Panc1 (cell line): ENCODE measurements at regions not wholly inside any gene's neighbourhood (a gene's known extent, or its start where the extent isn't known, plus 50 kb on each side); places are given as distances from the start of the nearest gene placed in this dataset.

Source experiments
- ATAC-seq: fragments of 200-7000 bp; cut with Tn5 transposase; 2 replicates; pipeline ENCODE4 v1.9.1; 2020; ENCODE audit warnings: mild to moderate bottlenecking, moderate library complexity
- BruUV-seq: library from RNA; stranded (reverse); fragments of 400-500 nt; replicated peaks from 2 replicates; lab custom pipeline; 2021; lab: Mats Ljungman, UMichigan
- CTCF ChIA-PET: fragments of 300-600 bp; sonication (Branson Sonifier 250); formaldehyde crosslinking; loops from one replicate; lab custom pipeline; 2022; ENCODE audit warnings: antibody characterized with exemption; lab: Charles Lee
- POLR2A ChIA-PET: fragments of 300-600 bp; sonication (Branson Sonifier 250); formaldehyde crosslinking; loops from one replicate; lab custom pipeline; 2022; ENCODE audit warnings: antibody characterized with exemption; lab: Charles Lee
- DNase-seq: peaks from one replicate; pipeline ENCODE4 v3.0.0-alpha.2; 2010; ENCODE audit warnings: low read depth, low spot score
- H3K27ac ChIP-seq: 2 replicates; pipeline ENCODE4 v1.5.1; 2011; ENCODE audit warnings: mild to moderate bottlenecking, low read length, inconsistent platforms
- H3K27me3 ChIP-seq: fragments of 200-500 bp; sonication (Bioruptor generic); 2 replicates; pipeline ENCODE4 v1.6.0; 2014; ENCODE audit warnings: low read length, inconsistent platforms; ENCODE audit not compliant: control insufficient read depth, insufficient read depth
- H3K36me3 ChIP-seq: fragments of 200-500 bp; sonication (Bioruptor generic); 2 replicates; pipeline ENCODE4 v1.5.1; 2014; ENCODE audit warnings: inconsistent platforms, mild to moderate bottlenecking, low read length, moderate library complexity; ENCODE audit not compliant: control insufficient read depth, insufficient read depth
- H3K4me1 ChIP-seq: 2 replicates; pipeline ENCODE4 v1.5.1; 2011; ENCODE audit warnings: inconsistent platforms, mild to moderate bottlenecking, low read length, moderate library complexity; ENCODE audit not compliant: control insufficient read depth, insufficient read depth
- H3K4me3 ChIP-seq, 2 experiments: 2 replicates each; pipeline ENCODE4 v1.5.1; 2011 to 2012; ENCODE audit warnings: low read depth in 2 of 2, low read length in 2 of 2, mild to moderate bottlenecking in 2 of 2, inconsistent platforms in 1 of 2, moderate library complexity in 1 of 2
- H3K9me3 ChIP-seq: fragments of 200-500 bp; sonication (Bioruptor generic); 2 replicates; pipeline ENCODE4 v1.5.1; 2014; ENCODE audit warnings: low read depth, mild to moderate bottlenecking, inconsistent platforms, low read length, moderate library complexity; ENCODE audit not compliant: control insufficient read depth, insufficient read depth
- CTCF ChIP-seq: fragments of 450-650 bp; IDR thresholded peaks from 2 replicates; pipeline ENCODE4 v1.5.1; 2017; ENCODE audit warnings: mild to moderate bottlenecking
- POLR2AphosphoS5 ChIP-seq: IDR thresholded peaks from 2 replicates; pipeline ENCODE4 v1.6.1; 2012; ENCODE audit warnings: mild to moderate bottlenecking, low read depth, low read length, moderate library complexity
- REST ChIP-seq, 2 experiments: IDR thresholded peaks; 2 replicates each; pipeline ENCODE4 v1.6.1; 2011 to 2012; ENCODE audit warnings: low read depth in 2 of 2, control low read depth in 1 of 2, low read length in 1 of 2, mild to moderate bottlenecking in 1 of 2, moderate library complexity in 1 of 2; ENCODE audit not compliant: insufficient read depth in 1 of 2
- SIN3A ChIP-seq: IDR thresholded peaks from 2 replicates; pipeline ENCODE4 v1.6.1; 2012; ENCODE audit warnings: low read depth, mild to moderate bottlenecking, low read length, moderate library complexity, borderline replicate concordance; ENCODE audit not compliant: insufficient read depth
- TCF7L2 ChIP-seq: IDR thresholded peaks from 2 replicates; pipeline ENCODE4 v1.6.1; 2011; ENCODE audit warnings: mild to moderate bottlenecking, low read depth, low read length, inconsistent platforms
- in situ Hi-C: cut with HindIII; loops from 2 replicates; pipeline ENCODE4 v1.10.0; 2016; ENCODE audit warnings: low sequenced_read_pairs, low pct_unique_long_range_greater_than_20kb
- intact Hi-C: fragments of 100-400 bp; cut with micrococcal nuclease; formaldehyde crosslinking; loops from one replicate; pipeline ENCODE4 v1.10.0; 2022; ENCODE audit not compliant: unreplicated experiment

GRCh38 chr1:189958756-189959155 is 518.9 kb downstream of the BRINP3 start:
- no peak for ATAC-seq
- no peaks in the 10 kb centered on the region for H3K36me3 ChIP-seq
- H3K27ac ChIP-seq, result no peak overlapping the region
- BruUV-seq, result no TSS peak
- POLR2A ChIA-PET, result no interaction called here
- CTCF ChIA-PET, result no interaction called here
- no peak for DNase-seq
- no peaks in the 10 kb centered on the region for H3K4me1 ChIP-seq
- TF ChIP-seq POLR2AphosphoS5, result no peak
- no peak for TF ChIP-seq CTCF
- TF ChIP-seq SIN3A, result no peak
- no peak for TF ChIP-seq REST (IDR thresholded peaks at IDR 0.05; ENCODE audit: insufficient read depth in 1 of 2, low read depth in 2 of 2, low read length in 1 of 2)
- no peak for TF ChIP-seq TCF7L2
- intact Hi-C loops (no loop called here), in situ Hi-C loops (no loop called here)
- H3K27me3 ChIP-seq, result no peaks in the 10 kb centered on the region
- no peak overlapping the region for H3K4me3 ChIP-seq
- H3K9me3 ChIP-seq, result no peaks in the 10 kb centered on the region

DNA sequence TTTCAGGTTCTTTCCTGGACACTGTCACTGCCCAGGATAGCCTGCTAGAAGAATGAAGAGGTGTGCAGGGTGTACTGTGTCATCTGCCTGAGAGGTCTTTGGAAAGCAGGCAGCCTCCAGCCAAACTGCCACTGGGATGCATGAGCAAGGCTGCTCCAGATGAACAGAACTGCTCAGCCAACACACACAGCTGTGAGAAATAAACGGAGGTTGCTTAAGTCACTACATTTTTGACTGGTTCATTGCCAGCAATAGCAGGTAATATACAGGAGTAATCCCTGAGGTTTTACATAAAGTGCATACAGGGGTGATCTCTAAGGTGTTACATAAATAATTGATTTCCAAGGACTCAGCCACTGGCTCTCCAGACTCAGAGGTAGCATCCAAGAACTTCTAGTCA is 516.9 kb downstream of the BRINP3 start:
- Histone ChIP-seq H3K4me3 (no peak overlapping the region), H3K27ac (no peak overlapping the region), H3K27me3 (no peaks in the 10 kb centered on the region), H3K9me3 (no peaks in the 10 kb centered on the region), H3K4me1 (no peaks in the 10 kb centered on the region), H3K36me3 (no peaks in the 10 kb centered on the region)
- intact Hi-C loops, result no loop called here
- ATAC-seq (no peak), DNase-seq (no peak)
- in situ Hi-C loops, result no loop called here
- BruUV-seq, result no TSS peak
- TF ChIP-seq POLR2AphosphoS5 (no peak), CTCF (no peak), TCF7L2 (no peak), SIN3A (no peak), REST (IDR thresholded peaks at IDR 0.05; ENCODE audit: insufficient read depth in 1 of 2, low read depth in 2 of 2, low read length in 1 of 2) (no peak)
- ChIA-PET POLR2A (no interaction called here), CTCF (no interaction called here)
